ENCODE measurements at regions not wholly inside any gene's neighbourhood (a gene's known extent, or its start where the extent isn't known, plus 50 kb on each side); places are given as distances from the start of the nearest gene placed in this dataset.

GRCh38 chr4:66275411-66276038, 605.2 kb upstream of the EPHA5 start (continued):
- TF ChIP-seq AHDC1 (CRISPR knock-in tag; IDR thresholded peaks at IDR 0.05; ENCODE audit: borderline replicate concordance) (no peak), ZSCAN29 (CRISPR knock-in tag; conservative IDR thresholded peaks at IDR 0.05) (no peak), IKZF1 (IDR thresholded peaks at IDR 0.05) (no peak), MLX (CRISPR knock-in tag; IDR thresholded peaks at IDR 0.05) (no peak), MAFF (IDR thresholded peaks at IDR 0.05; ENCODE audit: low read depth, low read length) (no peak), MXI1 (IDR thresholded peaks at IDR 0.05; ENCODE audit: borderline replicate concordance, low read depth, low read length) (no peak), E2F5 (CRISPR knock-in tag; conservative IDR thresholded peaks at IDR 0.05) (no peak), ZBTB46 (CRISPR knock-in tag; IDR thresholded peaks at IDR 0.05; ENCODE audit: borderline replicate concordance) (no peak)
- TF ChIP-seq, protein P1, sequence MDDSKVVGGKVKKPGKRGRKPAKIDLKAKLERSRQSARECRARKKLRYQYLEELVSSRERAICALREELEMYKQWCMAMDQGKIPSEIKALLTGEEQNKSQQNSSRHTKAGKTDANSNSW (CRISPR knock-in tag; IDR thresholded peaks at IDR 0.05; ENCODE audit: borderline replicate concordance): no peak

Data from HepG2 (cell line).